ENCODE measurements at regions not wholly inside any gene's neighbourhood (a gene's known extent, or its start where the extent isn't known, plus 50 kb on each side); places are given as distances from the start of the nearest gene placed in this dataset.

- H3K27ac Mint-ChIP-seq (ENCODE audit: unreplicated experiment), result no peak overlapping the region
- intact Hi-C loops (cut with micrococcal nuclease; ENCODE audit: unreplicated experiment), result no loop called here
- H3K4me1 Mint-ChIP-seq (ENCODE audit: low read depth, unreplicated experiment), result no peaks in the 10 kb centered on the region
- DNase-seq, result no peak
- no TSS peak for BruUV-seq (replicated peaks)
- H3K9me3 Mint-ChIP-seq (ENCODE audit: low read depth, unreplicated experiment), result peaks cover 4% of the 10 kb centered on the region
- H3K36me3 Mint-ChIP-seq (ENCODE audit: insufficient read depth, unreplicated experiment), result peaks cover 6% of the 10 kb centered on the region
- no peak for TF ChIP-seq CTCF (IDR thresholded peaks at IDR 0.05; ENCODE audit: unreplicated experiment)
- CTCF ChIA-PET, result no interaction called here
- H3K27me3 Mint-ChIP-seq (ENCODE audit: unreplicated experiment), result peaks cover 44% of the 10 kb centered on the region
- no peak overlapping the region for H3K4me3 Mint-ChIP-seq (ENCODE audit: low read depth, unreplicated experiment)
These were observed 102.7 kb downstream of the PDGFA start for GRCh38 chr7:416761-417624.

GRCh38 chr7:417625-417889, 102.1 kb downstream of the PDGFA start:
- no peak for DNase-seq
- H3K27ac Mint-ChIP-seq (ENCODE audit: unreplicated experiment), result no peak overlapping the region
- no peak for TF ChIP-seq CTCF (IDR thresholded peaks at IDR 0.05; ENCODE audit: unreplicated experiment)
- no TSS peak for BruUV-seq (replicated peaks)
- H3K27me3 Mint-ChIP-seq (ENCODE audit: unreplicated experiment), result peaks cover 43% of the 10 kb centered on the region
- H3K4me3 Mint-ChIP-seq (ENCODE audit: low read depth, unreplicated experiment), result no peak overlapping the region
- H3K4me1 Mint-ChIP-seq (ENCODE audit: low read depth, unreplicated experiment), result no peaks in the 10 kb centered on the region
- intact Hi-C loops (cut with micrococcal nuclease; ENCODE audit: unreplicated experiment), result no loop called here
- H3K9me3 Mint-ChIP-seq (ENCODE audit: low read depth, unreplicated experiment), result peaks cover 4% of the 10 kb centered on the region
- CTCF ChIA-PET, result no interaction called here
- H3K36me3 Mint-ChIP-seq (ENCODE audit: insufficient read depth, unreplicated experiment), result peaks cover 6% of the 10 kb centered on the region

- Mint-ChIP-seq H3K27me3 (ENCODE audit: unreplicated experiment) (peaks cover 39% of the 10 kb centered on the region), H3K9me3 (ENCODE audit: low read depth, unreplicated experiment) (peaks cover 4% of the 10 kb centered on the region), H3K4me3 (ENCODE audit: low read depth, unreplicated experiment) (no peak overlapping the region), H3K27ac (ENCODE audit: unreplicated experiment) (no peak overlapping the region), H3K4me1 (ENCODE audit: low read depth, unreplicated experiment) (no peaks in the 10 kb centered on the region), H3K36me3 (ENCODE audit: insufficient read depth, unreplicated experiment) (peaks cover 6% of the 10 kb centered on the region)
- no peak for DNase-seq
- BruUV-seq (replicated peaks), result no TSS peak
- intact Hi-C loops (cut with micrococcal nuclease; ENCODE audit: unreplicated experiment), result no loop called here
- CTCF ChIA-PET, result no interaction called here
- no peak for TF ChIP-seq CTCF (IDR thresholded peaks at IDR 0.05; ENCODE audit: unreplicated experiment)
These were observed 101.6 kb downstream of the PDGFA start for GRCh38 chr7:417973-418601.

- DNase-seq, result no peak
- Mint-ChIP-seq H3K4me1 (ENCODE audit: low read depth, unreplicated experiment) (no peaks in the 10 kb centered on the region), H3K36me3 (ENCODE audit: insufficient read depth, unreplicated experiment) (peaks cover 6% of the 10 kb centered on the region), H3K9me3 (ENCODE audit: low read depth, unreplicated experiment) (peaks cover 4% of the 10 kb centered on the region), H3K27ac (ENCODE audit: unreplicated experiment) (no peak overlapping the region), H3K27me3 (ENCODE audit: unreplicated experiment) (peaks cover 46% of the 10 kb centered on the region), H3K4me3 (ENCODE audit: low read depth, unreplicated experiment) (no peak overlapping the region)
- intact Hi-C loops (cut with micrococcal nuclease; ENCODE audit: unreplicated experiment), result no loop called here
- no TSS peak for BruUV-seq (replicated peaks)
- no peak for TF ChIP-seq CTCF (IDR thresholded peaks at IDR 0.05; ENCODE audit: unreplicated experiment)
- CTCF ChIA-PET, result no interaction called here
These were observed 100.9 kb downstream of the PDGFA start for GRCh38 chr7:418636-419280.
